HepG2 (cell line): ENCODE measurements at regions not wholly inside any gene's neighbourhood (a gene's known extent, or its start where the extent isn't known, plus 50 kb on each side); places are given as distances from the start of the nearest gene placed in this dataset.
"Not testable (repeated sequence)": the region's sequence is repeated elsewhere in the genome, so short reads cannot be mapped to it uniquely, and the experiment has no call there.

ENCODE experiments used
- ATAC-seq: fragments of 200-7000 bp; cut with Tn5 transposase; 3 replicates; pipeline ENCODE4 v1.9.1; 2020; ENCODE audit warnings: mild to moderate bottlenecking, moderate library complexity
- BruUV-seq: library from RNA; stranded (reverse); fragments of 400-500 nt; replicated peaks from 2 replicates; lab custom pipeline; 2021; lab: Mats Ljungman, UMichigan
- CTCF ChIA-PET: fragments of 300-600 bp; formaldehyde crosslinking; extraction: SDS; loops from one replicate; lab custom pipeline; 2021; ENCODE audit warnings: low total read pairs, inconsistent platforms, low intra/inter-chr PET ratio; lab: Yijun Ruan, JAX
- POLR2A ChIA-PET: fragments of 350-600 bp; sonication (Branson Sonifier 250); formaldehyde crosslinking; loops from one replicate; lab custom pipeline; 2020; ENCODE audit warnings: antibody characterized with exemption, inconsistent platforms; lab: Yijun Ruan, JAX
- DNase-seq: peaks from one replicate; pipeline ENCODE4 v3.0.0-alpha.2; 2015; ENCODE audit warnings: low spot score
- FAIRE-seq: peaks from 3 replicates; lab custom pipeline; 2011; peaks lifted over from hg19 to GRCh38; lab: Jason Lieb, UNC
- H2AFZ ChIP-seq: one replicate; pipeline ENCODE4 v1.6.1; 2011; ENCODE audit warnings: low read length, inconsistent platforms
- H3K27ac ChIP-seq: fragments of 300-600 bp; 3 replicates; pipeline ENCODE4 v1.8.0; 2011; ENCODE audit warnings: mixed run types, mild to moderate bottlenecking, mixed read lengths, low read length, inconsistent platforms; ENCODE audit not compliant: insufficient read depth; ENCODE audit errors: extremely low read length
- H3K27me3 ChIP-seq, 2 experiments: fragments of 200-600 bp in 1 of 2; 2 replicates in 1 of 2; 3 replicates in 1 of 2; pipeline versions ENCODE4 v1.6.0 to v1.8.0; 2011; ENCODE audit warnings: low read length in 2 of 2, mild to moderate bottlenecking in 2 of 2, moderate library complexity in 2 of 2, inconsistent platforms in 1 of 2; ENCODE audit not compliant: insufficient read depth in 2 of 2, control insufficient read depth in 1 of 2
- H3K36me3 ChIP-seq, 2 experiments: fragments of 200-600 bp in 1 of 2; replicated peaks in 1 of 2; 2 replicates in 1 of 2; 3 replicates in 1 of 2; pipeline versions ENCODE4 v1.5.1 to v1.8.0; 2011; ENCODE audit warnings: low read length in 2 of 2, inconsistent platforms in 1 of 2; ENCODE audit not compliant: insufficient read depth in 2 of 2, control insufficient read depth in 1 of 2
- H3K4me1 ChIP-seq: 2 replicates; pipeline ENCODE4 v1.5.1; 2012; ENCODE audit warnings: low read length, inconsistent platforms; ENCODE audit not compliant: insufficient read depth
- H3K4me2 ChIP-seq: 2 replicates; pipeline ENCODE4 v1.6.0; 2011; ENCODE audit warnings: low read depth, low read length, inconsistent platforms
- H3K4me3 ChIP-seq, 3 experiments: fragments of 200-600 bp in 1 of 3; sonication (generic), shearing (Covaris generic) in 1 of 3; replicated peaks in 1 of 3; 2 replicates each; pipeline ENCODE4 v1.5.1; 2011 to 2016; ENCODE audit warnings: low read length in 3 of 3, inconsistent platforms in 2 of 3, low read depth in 2 of 3, mild to moderate bottlenecking in 2 of 3, control low read depth in 1 of 3, mixed read lengths in 1 of 3; ENCODE audit not compliant: insufficient read depth in 1 of 3
- H3K79me2 ChIP-seq: one replicate; pipeline ENCODE4 v1.6.1; 2011; ENCODE audit warnings: low read length, inconsistent platforms; ENCODE audit not compliant: insufficient read depth
- H3K9ac ChIP-seq: 2 replicates; pipeline ENCODE4 v1.6.0; 2011; ENCODE audit warnings: mild to moderate bottlenecking, low read depth, low read length, inconsistent platforms; ENCODE audit not compliant: insufficient read depth
- H3K9me3 ChIP-seq: 2 replicates; pipeline ENCODE4 v1.5.1; 2012; ENCODE audit warnings: mild to moderate bottlenecking, low read length
- H4K20me1 ChIP-seq: 2 replicates; pipeline ENCODE4 v1.6.0; 2011; ENCODE audit warnings: inconsistent platforms, mild to moderate bottlenecking, low read length, moderate library complexity; ENCODE audit not compliant: insufficient read depth
- CEBPB ChIP-seq: IDR thresholded peaks from 2 replicates; pipeline ENCODE4 v1.6.1; 2011; ENCODE audit warnings: low read depth, low read length, improper control_type of control experiment, borderline replicate concordance
- CEBPG ChIP-seq: IDR thresholded peaks from 2 replicates; pipeline ENCODE4 v1.6.1; 2016
- LCORL ChIP-seq, 2 experiments: fragments of 450-650 bp in 1 of 2; sonication (generic) in 1 of 2; formaldehyde crosslinking in 1 of 2; IDR thresholded peaks; 2 replicates each; pipeline versions ENCODE4 v1.5.0 to v1.6.1; 2017 to 2020; ENCODE audit warnings: antibody characterized with exemption in 1 of 2, missing genetic modification reagents in 1 of 2
- WGBS: methylation state at CpG from one replicate; pipeline ENCODE4 v1.1.6; 2017; ENCODE audit warnings: low lambda C conversion rate; 5-methylcytosine and 5-hydroxymethylcytosine counted together
- in situ Hi-C: cut with HindIII; loops from 2 replicates; pipeline ENCODE4 v1.10.0; 2017; ENCODE audit warnings: low pct_unique_long_range_greater_than_20kb; ENCODE audit not compliant: extremely low pct_ligation_motif_present
- intact Hi-C: fragments of 100-400 bp; cut with micrococcal nuclease; formaldehyde crosslinking; loops from one replicate; pipeline ENCODE4 v1.10.0; 2022; ENCODE audit not compliant: unreplicated experiment

DNA sequence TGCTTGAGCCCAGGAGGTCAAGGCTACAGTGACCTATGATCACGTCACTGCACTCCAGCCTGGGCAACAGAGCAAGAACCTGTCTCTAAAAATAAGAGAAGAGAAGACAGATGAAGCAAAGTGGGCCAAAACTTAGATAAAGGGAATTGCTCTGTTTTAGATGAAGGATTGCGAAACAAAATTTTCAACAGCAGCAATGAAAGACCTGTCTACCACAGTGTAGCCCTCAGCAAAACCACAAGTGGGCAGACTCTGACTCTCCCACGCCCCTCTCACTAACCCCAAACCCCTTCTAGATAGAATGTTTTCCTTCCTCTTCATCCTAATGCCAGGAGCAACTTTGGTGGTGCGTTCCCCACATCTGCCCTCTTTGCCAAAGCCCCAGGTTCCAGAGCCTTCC, 105.6 kb upstream of the ALDH3B2 start:
- CTCF ChIA-PET = no interaction called here
- Histone ChIP-seq H3K9me3 (no peaks in the 10 kb centered on the region), H3K79me2 (no peaks in the 10 kb centered on the region), H3K4me3 (no peak overlapping the region), H3K9ac (no peak overlapping the region), H4K20me1 (no peaks in the 10 kb centered on the region), H3K4me1 (no peaks in the 10 kb centered on the region), H3K4me2 (no peak overlapping the region), H2AFZ (no peak overlapping the region), H3K36me3 (no peaks in the 10 kb centered on the region), H3K27me3 (0 out of 5 replicates have a peak, but pooled peaks cover 0 to 1% of the 10 kb centered on the region in 2 experiments), H3K27ac (no peak overlapping the region)
- 48% methylated on average over 4 of the region's 4 CpGs for WGBS
- BruUV-seq = no TSS peak
- POLR2A ChIA-PET = no interaction called here
- peak; percentile 82 for TF ChIP-seq CEBPB
- no peak for TF ChIP-seq LCORL (IDR thresholded peaks at IDR 0.05)
- no peak for TF ChIP-seq LCORL (CRISPR knock-in tag; IDR thresholded peaks at IDR 0.05)
- TF ChIP-seq CEBPG (CRISPR knock-in tag) = peak; percentile 15; the same call in 1 of the 2 replicates
- FAIRE-seq (no peak), ATAC-seq (no peak), DNase-seq (no peak)
- intact Hi-C loops (no loop called here), in situ Hi-C loops (loop anchor here (25.0 kb wide), 1 partner anchor 118 kb away; the partner anchor contains the start of genes ACY3 and ALDH3B2)

DNA sequence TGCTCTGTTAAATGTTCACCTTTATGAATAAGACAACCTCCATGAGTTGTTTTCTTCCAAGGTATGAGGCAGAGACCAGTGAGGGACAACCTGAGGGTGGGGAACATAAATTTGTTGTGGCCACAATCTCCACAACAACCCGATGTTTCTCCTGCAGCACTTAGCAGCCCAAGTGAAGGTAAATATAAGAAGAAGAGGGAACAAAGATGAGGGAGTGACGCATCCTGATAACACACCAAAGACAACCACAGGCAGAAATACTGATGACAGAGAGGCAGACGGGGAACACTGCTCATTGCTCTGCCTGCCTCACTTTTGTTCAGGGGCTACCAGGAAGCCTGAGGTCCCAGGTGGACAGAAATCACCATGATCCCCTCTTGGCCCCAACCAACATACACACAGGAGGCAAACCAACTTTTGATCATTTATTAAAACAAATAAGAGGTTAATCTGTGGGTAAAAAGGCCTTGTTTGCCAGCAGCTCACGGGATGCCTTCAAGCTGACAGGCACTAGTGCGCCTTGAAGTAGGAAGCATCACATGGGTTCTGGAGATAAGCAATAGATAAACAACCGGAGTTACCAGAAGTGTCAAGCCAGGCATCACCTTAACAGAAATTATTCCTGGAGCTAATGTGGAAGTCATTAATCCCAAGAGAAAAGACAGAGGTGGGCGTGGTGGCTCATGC, 104.9 kb upstream of the ALDH3B2 start:
- WGBS = 6% methylated on average over 7 of the region's 7 CpGs
- FAIRE-seq, H3K27me3 ChIP-seq, H3K27ac ChIP-seq, ATAC-seq, BruUV-seq, H3K9ac ChIP-seq, H3K4me3 ChIP-seq, H3K4me2 ChIP-seq, H3K79me2 ChIP-seq, H3K4me1 ChIP-seq, intact Hi-C loops, H2AFZ ChIP-seq, H3K36me3 ChIP-seq, H4K20me1 ChIP-seq, DNase-seq, H3K9me3 ChIP-seq, POLR2A ChIA-PET, CTCF ChIA-PET: not testable (repeated sequence)
- in situ Hi-C loops = loop anchor here (25.0 kb wide), 1 partner anchor 117 kb away; the partner anchor contains the start of genes ACY3 and ALDH3B2
